ENCODE measurements at regions not wholly inside any gene's neighbourhood (a gene's known extent, or its start where the extent isn't known, plus 50 kb on each side); places are given as distances from the start of the nearest gene placed in this dataset.
"Not testable (repeated sequence)": the region's sequence is repeated elsewhere in the genome, so short reads cannot be mapped to it uniquely, and the experiment has no call there.

DNA sequence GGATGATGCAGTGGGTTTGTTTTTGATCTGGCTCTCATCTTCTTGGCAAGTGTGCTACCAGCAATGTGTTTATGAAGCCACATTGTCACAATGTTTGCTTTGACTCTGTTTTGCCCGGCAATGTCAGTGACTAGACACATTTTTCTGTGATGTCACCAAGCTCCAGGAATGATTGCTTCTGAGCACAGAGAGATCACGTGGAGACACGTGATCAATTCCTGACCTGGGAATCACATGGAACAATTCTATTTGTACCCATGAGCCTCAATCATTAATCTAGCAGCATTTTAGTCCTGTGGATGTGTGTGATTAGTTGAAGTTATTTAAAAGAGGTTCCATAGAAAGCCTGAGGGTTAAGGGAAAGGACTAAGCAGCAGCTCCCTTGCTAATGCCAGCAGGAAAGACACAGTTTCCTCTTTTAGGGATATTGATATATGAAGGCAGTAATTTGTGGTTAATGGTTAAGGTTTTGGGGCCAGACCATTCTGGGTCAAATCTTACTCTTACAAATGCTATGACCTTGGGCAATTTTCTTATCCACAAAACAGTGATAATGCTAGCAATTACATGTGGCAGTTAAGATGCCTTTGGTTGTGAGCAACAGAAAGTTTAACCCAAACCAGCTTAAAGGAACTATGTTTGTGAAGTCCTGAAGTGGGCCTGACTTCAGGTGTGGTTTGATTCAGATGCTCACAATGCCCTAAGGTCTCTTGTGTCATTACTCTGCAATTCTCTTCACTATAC is 59.0 kb downstream of the FASLG start:
- no peak for DNase-seq

DNA sequence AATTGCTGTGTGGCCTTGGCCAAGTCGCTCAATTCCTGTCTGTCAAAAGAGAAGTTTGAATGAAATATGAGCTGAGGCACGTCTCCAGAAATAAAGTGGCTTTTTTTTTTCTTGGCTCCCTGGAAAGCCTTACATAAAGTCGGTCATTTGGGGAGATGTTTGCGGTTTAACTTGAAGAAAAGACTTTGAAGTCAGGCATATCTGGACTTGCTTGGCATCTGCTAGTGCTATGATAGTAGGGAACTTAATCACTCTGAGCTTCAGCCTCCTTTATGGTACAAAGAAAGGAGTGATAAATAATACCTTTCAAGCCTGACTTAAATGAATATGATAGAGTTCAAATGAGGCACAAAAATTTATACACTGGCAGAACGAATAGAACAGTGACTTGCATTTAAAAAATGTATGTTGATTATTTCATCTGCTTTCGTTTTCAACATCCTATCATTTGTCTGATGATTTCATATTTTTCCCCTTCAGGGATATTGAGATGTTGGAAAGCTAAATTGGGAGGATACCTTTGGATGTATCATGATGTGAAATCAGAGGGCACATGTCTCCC is 60.2 kb downstream of the FASLG start:
- DNase-seq = no peak

DNA sequence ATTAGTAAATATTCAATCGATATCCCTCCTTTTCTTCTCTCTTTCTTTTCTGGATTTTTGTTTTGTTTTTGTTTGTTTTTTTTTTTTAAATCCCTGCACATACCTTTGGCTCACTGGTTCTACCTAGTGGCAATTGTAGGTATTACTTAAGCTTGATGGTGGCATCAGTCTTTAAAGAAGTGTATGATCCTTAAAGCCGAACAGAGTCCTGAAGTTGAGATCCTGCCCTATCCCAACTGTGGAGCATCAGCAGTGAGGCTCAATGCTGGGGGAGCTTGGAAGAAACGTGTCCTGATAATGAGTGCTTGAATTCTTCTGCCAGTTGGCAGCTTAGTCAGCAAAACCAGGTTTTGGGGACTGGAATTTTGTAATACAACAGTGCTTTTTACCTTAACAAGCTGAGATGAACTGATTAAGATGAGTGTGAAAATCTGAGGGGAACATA is 60.8 kb downstream of the FASLG start:
- DNase-seq = no peak

GRCh38 chr1:172720339-172720738 is 61.4 kb downstream of the FASLG start:
- DNase-seq = no peak

GRCh38 chr1:172723251-172723650 is 64.3 kb downstream of the FASLG start:
- DNase-seq = no peak

DNA sequence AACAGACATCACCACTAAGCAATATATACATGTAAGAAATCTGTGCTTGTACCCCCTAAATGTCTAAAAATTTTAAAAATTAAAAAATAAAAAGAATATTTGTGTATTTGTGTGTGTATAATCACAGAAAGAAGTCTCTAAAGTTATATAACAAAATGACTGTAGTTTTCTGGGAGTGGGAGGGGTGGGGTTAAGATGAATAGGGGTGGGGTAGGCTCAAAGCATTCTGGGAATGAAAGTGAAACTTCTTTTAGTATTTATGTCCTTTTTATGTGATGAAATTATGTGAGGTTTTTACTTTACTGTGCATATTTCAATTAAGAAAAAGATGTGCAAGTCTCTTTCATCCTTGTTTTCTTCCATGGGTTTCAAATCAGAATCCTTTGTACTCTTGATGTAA is 65.3 kb downstream of the FASLG start:
- no peak for DNase-seq

- no peak for DNase-seq
Measured at GRCh38 chr1:172724765-172725613, 66.1 kb downstream of the FASLG start.

- DNase-seq = no peak
Measured at GRCh38 chr1:172726740-172727139, 67.8 kb downstream of the FASLG start.

GRCh38 chr1:172727275-172727857 is 68.5 kb downstream of the FASLG start:
- DNase-seq = no peak

- DNase-seq = no peak
Measured at GRCh38 chr1:172727956-172728603, 69.2 kb downstream of the FASLG start.

GRCh38 chr1:172728705-172729104 is 69.8 kb downstream of the FASLG start:
- DNase-seq = not testable (repeated sequence)

GRCh38 chr1:172732427-172732826 is 73.5 kb downstream of the FASLG start:
- no peak for DNase-seq

DNA sequence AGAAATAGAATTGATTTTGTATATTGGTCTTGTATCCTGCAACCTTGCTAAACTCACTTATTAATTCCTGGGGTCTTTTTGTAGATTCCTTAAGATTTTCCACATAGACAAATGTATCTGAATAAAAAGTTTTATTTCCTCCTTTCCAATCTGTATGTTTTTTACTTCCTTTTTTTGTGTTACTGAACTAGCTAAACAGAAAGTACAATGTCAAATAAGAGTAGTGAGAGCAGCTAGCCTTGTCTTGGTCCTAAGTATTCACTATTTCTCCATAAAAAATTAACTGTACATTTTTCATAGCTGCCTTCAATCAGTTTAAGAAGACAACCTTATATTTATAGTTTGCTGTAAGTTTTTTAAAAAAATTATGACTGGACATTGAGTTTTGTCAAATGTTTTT is 74.9 kb downstream of the FASLG start:
- no peak for DNase-seq

DNA sequence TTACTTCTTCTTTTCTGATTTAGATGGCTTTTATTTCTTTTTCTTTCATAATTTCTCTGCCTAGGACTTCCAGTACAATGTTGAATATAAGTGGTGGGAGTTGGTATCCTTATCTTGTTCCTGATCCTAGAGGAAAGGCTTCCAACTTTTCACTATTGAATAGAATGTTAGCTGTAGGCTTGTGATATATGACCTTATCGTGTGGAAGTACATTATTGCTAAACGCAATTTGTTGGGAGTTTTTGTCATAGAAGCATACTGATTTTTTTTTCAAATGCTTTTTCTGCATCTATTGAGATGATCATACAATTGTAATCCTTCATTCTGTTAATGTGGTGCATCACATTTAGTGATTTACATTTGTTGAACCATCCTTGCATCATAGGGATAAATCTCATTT is 79.5 kb downstream of the FASLG start:
- DNase-seq = no peak

GRCh38 chr1:172742599-172743500 is 83.9 kb downstream of the FASLG start:
- no peak for DNase-seq

GRCh38 chr1:172745014-172745413 is 86.1 kb downstream of the FASLG start:
- peak in 5 of 58 donors; percentile 1 to 40 (median 9) for DNase-seq

- DNase-seq = peak in 3 of 58 donors; percentile 4 to 46 (median 8)
Measured at GRCh38 chr1:172746091-172746949, 87.4 kb downstream of the FASLG start.

- DNase-seq = no peak
Measured at GRCh38 chr1:172748201-172748600, 89.3 kb downstream of the FASLG start.

DNA sequence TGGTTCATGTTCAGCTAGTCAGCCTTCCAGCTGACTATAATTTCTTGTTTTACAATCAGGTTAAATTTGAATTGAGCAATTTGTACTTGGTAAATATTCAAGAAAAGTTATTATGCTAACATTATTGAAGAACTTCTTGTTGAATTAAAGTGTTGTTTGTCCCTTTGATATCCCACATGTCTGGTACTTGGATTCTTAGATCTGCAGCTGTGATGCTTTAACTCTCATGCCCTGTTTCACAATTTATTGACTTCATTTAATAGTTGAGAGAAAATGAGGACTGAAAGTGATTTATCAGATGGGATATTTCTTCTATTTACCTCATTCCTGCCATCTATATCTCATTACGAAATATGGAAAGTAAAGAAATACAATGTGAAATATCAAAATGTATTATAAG is 92.8 kb downstream of the FASLG start:
- DNase-seq = no peak

Measured in anterior cingulate cortex (tissue), 58 donors.